ENCODE measurements at regions not wholly inside any gene's neighbourhood (a gene's known extent, or its start where the extent isn't known, plus 50 kb on each side); places are given as distances from the start of the nearest gene placed in this dataset.
A peak's percentile ranks its signal among the peaks of the same experiment; 100 is the strongest.

GRCh38 chr6:29884261-29884660 is 56.6 kb downstream of the HLA-G start:
- DNase-seq (ENCODE audit: low spot score) = no peak

GRCh38 chr6:29886701-29887100 is 55.6 kb upstream of the HLA-A start:
- DNase-seq (ENCODE audit: low spot score) = no peak

GRCh38 chr6:29887330-29887818 is 55.0 kb upstream of the HLA-A start:
- DNase-seq (ENCODE audit: low spot score) = peak; percentile 22

GRCh38 chr6:29887819-29888776 is 54.2 kb upstream of the HLA-A start:
- DNase-seq (ENCODE audit: low spot score) = peak; percentile 60

Data from Ammon's horn (tissue), 1 donor.